NCI-H748 treated with DMSO at 0.1 percent for 48 hours (cell line): ENCODE measurements at regions not wholly inside any gene's neighbourhood (a gene's known extent, or its start where the extent isn't known, plus 50 kb on each side); places are given as distances from the start of the nearest gene placed in this dataset.

Experiments
- DNase-seq: peaks from one replicate; lab custom pipeline; 2025; lab: John Stamatoyannopoulos, UW

DNA sequence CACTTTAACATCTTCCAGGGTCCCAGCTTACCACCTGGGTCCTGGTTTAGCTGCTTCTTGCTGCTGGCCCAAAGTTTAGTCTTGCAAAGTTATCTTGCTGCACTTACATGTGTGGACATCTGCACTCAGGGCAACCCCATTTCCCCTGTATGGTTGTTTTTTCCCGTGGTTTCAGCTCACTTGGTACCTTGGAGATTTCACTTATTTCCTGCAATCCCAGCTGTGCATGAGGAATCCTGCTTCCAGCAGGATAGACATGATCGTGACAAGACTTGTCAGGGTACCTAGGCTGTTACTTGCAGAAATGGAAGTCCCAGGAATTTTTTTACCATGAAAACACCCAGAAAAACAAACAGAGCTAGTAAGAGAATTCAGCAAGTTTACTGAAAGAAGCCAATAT is 95.9 kb upstream of the LEP start:
- DNase-seq = no peak

DNA sequence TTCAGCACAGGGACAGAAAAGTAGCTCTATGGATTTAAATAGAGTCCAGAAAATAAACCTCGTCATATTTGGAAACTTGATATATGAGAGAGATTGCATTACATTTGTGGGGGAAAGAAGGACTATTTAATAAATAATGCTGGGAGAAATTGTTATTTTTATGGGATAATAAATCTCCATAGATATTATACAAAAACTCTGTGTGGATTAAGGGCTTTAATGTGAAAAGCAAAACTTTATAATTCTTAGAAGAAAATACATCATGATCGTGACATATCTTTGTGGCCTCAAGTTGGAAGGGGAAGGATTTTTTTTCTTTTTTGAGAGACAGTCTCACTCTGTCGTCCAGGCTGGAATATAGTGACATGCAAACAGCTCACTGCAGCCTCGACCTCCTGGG is 95.0 kb upstream of the LEP start:
- DNase-seq = no peak

DNA sequence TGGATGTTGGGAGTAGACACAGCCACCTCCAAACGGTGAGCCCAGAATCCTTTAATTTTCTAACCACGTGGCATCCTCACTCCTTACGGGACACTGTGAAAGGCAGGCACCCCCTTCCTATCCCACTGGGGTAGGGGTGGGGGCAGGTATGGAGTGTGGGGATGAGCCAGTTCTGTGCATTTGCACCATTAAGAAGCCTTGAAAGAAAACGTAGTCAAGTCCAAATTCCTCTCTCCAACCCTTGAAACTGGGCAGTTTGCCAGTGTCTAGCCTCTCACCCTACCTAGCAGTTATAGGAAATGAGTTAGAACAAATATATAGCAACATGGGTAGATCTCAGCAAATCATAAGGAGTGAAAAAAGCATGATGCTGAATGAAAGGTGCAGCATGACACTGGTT is 92.4 kb upstream of the LEP start:
- DNase-seq = peak; percentile 11

DNA sequence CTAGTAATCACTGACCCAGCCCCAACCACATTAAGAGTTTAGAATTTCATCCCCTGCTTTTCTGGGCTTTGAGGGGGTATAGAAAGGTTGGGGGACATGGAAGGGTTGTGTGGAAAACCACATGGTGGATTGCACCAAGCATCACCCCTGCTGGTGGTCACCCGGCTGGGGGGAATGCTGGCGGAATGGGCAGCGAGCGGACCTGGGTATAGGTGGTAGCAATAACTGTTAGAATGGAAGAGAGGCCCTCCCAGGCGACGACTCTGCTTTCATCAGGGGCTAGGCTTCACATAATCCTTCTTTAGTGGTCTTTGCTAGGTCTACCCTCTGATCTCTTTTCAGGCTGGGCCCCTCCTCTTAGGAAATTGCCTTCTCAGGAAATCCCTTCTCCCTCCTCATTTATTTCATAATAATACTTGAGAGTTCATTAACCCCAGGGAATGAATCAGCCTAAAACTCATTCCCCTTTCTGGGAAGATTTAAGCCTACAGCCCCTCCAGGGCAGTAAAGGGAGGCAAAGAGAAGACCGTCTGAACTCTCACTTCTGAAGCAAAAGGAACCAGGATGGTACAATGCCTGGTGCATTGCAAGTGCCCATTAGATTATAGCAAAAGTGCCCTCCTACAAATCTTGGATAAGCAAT is 90.7 kb upstream of the LEP start:
- no peak for DNase-seq

DNA sequence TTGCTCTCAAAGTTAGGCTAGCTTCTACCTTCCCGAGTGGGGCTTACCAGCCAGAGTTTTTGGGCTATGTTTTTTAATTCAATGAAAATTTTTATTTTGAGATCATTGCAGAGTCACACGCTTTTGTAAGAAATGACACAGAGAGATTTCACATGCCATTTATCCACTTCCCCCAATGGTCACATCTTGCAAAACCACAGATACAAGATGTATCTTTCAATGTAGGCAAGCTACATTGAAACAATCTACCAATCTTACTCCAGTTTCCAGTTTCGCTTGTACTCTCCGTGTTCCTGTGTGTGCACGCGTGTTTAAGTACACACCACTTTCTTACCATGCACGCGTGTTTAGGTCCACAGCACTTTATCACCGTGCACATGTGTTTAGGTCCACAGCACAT is 89.4 kb upstream of the LEP start:
- no peak for DNase-seq

DNA sequence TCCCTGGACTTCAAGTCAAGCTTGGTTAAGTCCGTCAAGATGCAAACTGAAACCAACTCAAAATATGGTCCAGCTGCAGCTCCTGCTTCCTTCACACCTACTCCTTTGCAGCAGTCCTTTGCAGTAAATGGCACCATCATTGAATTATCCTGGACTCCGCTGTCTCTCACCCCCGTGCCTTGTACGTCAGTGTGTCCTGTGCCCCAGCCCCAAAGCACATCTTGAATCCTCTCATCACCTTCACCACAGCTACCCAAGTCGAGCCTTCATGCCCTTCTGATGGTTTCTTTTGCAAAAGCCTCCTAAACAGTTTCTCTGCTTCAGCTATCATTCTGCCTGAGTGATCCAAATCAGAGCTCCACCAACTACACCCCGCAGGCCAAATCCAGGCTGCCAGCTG is 88.4 kb upstream of the LEP start:
- DNase-seq = no peak

DNA sequence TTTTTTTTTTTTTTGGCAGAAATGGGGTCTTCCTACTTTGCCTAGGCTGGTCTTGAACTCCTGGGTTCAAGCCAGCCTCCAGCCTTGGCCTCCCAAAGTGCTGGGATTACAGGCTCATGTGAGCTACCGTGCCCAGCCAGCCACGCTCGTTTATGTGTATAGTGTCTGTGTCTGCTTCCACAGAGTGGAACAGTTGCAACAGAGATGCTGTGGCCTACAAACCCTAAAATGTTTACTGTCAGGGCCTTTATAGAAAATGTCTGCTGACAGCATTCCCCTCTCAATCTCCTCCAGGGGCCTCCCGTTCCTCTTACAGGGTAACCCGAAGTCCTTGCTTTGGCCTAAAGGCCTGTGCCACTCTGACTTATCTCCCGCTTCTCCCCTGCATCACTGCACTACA is 87.6 kb upstream of the LEP start:
- DNase-seq = no peak

DNA sequence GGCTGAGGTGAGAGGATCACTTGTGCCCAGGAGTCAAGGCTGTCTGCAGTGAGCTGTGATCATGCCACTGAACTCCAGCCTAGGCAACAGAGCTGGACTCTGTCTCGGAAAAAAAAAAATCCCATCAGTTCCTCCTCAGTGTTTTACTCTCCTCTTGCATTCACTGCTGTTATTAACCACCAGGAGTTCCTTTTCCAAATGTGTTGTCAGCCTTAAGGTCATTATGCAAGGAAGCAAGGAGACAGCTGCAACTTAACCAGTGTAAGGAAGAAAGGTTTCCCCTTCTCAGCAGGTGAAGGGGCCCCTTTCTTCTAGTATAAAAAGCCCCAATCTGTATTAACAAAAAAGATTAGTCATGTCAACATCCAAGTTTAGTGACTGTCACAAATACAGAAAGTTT is 86.6 kb upstream of the LEP start:
- no peak for DNase-seq

DNA sequence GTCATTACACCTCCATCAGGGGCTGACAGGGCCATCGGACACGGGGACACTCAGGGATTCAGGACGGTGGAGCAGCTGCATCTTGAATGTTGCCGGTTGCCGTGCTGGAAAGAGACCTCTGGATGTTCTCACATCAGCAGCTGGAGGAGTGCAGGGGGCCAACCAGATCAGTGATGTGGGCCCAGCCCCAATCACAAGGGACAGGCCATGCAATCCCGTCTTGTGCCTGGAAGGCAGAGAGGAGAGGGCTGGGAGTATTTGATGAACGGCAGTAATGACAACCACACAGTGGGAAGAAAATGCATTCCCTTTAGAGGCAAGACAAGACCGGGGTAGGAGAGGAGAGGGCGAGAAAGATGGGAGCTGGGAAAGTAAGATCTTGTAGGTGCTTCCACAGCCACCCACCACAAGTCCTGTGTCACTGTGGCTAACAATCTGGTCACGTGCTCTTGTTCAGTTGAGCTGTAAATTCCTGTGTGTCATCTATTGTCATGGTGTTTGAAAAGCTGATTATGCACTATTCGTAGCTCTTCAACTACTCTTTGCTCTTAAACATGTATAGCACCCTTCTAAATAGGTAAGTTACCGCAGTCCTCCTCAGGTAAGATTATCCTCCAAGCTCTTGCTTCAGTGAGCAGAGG is 85.9 kb upstream of the LEP start:
- DNase-seq = no peak

DNA sequence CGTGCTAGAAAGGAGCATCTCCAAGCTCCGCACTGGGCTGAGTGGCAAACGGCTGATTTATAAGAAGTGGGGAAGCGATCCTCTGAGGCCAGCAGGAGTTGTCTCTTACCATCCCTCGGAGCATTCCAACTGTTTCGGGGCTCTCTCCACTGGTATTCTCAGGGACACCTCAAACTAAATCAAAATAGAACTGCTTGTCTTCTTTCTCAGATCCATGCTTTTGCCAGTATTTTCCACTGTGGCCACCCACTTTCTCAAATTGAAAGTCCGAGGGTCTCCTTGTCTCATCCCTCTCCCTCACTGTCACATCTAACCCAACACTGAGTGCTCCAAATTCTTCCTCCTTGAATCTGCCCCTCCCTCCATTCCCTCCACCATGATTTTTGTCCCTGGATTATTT is 83.2 kb upstream of the LEP start:
- no peak for DNase-seq

DNA sequence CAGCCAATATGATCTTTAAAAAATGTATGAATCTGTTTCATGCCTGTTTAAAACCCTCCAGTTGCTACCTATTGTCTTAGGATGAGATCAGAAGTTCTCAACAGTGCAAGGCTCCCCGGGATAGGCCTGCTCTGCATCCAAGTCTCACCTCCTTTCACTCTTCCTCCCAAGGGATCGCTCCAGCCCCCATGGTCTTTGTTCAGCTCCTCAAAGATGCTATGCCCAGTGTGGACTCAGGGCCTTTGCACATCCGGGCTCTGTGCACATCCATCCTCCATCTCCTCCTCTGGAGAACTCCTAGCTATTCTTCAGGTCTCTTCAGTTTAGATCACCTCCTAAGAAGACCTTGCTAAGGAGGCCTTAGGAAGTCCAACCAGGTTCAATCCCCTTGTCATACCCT is 82.7 kb upstream of the LEP start:
- DNase-seq = no peak

DNA sequence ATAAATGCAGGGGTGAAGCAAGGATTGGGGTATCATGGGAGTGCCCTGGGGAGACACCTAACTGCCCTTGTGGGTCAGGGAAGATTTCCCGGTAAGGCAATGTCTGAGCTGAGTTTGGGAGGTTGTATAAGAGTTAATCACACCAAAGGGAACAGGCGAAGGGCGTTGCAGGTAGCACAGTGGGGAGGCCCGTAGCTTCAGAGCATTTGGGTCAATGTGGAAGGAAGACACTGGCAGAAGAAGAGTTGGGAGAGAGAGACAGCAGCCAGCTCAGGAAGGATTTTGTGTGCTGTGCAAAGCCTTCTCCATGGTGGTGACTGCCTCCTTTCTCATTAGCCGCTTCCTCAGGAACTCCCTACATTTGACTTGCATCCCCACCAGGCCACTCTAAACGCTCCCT is 80.8 kb upstream of the LEP start:
- no peak for DNase-seq

DNA sequence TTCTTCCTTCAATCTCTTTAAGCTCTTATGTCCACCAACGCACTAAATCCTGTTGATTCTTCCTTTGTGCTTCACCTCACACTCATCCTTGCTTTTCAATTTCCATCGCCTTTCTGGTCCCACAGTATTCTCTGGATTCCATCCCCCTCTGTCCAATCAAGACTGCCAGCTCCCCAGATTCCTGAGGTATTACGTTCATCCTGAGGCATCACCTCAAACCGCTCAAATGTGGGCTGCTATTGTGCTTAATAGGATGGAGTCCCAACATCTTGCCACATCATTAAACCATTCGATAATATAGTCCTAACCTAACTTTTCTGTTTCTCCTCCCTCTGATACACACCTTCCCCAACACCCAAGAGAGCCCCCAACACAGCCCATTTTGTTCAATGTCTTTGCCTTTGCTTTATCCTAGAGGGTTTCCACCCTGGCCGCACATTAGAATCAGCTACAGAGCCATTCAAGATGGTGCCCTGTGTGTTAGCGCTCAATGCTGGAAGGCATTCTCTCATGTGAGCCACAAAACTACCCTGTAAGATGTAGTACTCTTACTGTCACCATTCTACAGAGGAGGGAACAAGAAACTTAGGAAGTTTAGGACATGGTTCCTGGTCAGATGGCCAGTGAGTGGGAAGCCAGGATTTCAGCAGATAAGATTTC is 79.5 kb upstream of the LEP start:
- DNase-seq = no peak

DNA sequence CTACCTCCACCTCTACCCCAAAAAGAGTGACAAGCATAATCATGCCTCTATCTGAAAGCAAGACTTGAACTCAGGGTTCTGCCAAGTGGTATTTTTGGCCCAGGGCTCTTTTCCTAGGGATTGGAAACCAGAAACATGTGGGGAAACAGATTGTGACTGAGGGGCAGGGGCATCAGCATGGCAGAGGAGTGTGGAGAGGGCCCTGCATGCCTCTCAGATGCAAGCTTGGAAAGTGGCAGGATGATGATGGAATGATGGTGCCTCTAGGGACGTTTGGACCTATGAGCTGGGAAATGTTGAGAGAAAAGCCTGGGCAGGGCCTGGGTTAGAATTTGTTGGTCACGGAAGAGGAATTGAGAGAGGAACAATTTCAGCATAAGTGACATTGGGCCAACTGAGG is 78.4 kb upstream of the LEP start:
- no peak for DNase-seq

DNA sequence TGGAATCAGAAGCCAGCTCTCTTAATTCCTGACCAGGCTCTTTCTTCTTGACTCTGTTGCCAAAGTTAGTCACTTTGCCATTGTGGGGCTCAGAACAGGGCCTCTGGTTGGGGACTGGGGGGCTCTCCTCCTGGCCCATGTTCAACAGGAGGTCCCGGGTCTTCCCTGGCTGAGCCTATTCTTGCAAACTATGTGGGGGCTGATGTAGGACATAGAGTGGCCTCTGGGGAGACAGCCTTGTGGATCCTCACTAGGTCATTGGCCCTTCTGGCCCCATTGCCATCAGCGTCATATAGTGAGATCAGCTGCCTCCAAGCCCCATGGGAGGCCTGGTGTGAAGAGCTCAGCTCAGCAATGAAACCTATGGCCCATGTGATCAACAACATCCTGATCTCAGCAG is 77.6 kb upstream of the LEP start:
- no peak for DNase-seq

DNA sequence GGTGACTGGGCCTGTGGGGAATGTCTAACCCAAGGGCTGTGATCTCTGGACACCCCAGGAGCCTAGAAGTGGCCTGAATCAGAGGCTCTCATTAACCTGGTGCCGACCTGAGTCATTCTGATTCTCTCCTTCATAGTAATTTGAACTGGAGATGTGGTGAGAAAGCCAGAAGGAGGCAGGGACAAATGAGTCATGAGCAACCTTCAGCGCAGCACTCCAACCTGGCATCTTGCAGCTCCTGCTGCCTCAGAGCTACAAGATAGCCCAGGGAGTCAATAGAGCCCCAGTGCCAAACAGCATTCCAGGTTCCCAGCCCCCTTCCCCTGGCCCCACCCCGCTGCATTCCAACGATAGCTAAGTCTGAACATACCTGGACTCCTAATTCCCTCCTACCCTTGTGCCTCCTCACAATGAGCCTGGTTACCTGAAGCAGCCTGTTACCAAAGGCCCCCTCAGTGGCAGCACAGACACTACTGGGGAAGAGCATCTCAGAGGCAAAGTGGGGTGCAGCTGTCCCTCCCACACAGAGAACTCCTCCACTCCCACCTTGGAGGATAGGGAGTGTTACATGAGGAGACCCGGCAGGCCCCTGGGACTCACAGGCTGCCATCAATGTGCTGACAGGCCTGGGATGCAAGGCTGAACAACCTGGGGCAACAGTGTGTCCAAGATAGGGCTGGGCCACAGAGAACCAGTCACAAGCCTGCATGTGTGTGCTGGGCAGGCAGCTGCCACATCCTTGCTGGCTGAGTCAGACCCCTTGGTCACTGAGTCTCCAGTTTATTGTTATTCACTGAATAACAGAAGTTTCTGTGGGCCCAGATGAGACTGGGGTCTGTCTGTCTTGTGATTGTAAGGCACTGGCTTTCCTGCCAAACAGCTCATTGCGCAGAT is 76.8 kb upstream of the LEP start:
- no peak for DNase-seq

DNA sequence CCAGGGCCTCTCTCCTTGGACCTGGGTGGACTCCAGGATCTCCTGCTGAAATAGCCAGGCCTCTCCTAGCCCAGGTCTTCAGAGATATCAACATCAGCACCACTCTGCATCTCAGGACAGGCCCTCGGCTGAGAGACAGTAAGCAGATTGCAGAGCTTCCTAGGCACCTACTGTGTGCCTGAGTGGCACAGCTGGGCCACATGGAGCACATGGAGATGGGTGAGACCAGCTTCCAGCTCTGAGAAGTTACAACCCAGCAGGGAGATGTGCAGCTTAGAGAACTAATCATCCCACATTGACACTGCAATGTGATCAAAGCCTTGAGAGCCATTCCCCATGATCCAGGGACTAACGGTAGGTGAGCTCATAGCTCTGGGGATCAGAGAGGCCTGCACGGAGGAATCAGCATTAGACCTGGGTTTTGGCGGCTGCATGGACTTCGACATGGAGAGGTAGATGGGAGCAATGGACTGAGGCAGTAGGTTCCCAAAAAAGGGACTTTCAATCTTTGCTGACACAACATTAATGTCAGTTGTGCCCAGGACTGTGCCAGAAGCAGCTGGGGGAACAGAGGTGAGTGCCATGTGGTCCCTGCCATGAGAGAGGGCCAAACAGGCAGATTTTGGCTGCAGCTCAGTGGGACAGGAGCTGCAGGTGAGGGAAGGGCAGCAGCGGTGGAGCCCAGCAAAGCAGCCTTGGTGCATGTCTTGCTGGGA is 76.0 kb upstream of the LEP start:
- DNase-seq = no peak

DNA sequence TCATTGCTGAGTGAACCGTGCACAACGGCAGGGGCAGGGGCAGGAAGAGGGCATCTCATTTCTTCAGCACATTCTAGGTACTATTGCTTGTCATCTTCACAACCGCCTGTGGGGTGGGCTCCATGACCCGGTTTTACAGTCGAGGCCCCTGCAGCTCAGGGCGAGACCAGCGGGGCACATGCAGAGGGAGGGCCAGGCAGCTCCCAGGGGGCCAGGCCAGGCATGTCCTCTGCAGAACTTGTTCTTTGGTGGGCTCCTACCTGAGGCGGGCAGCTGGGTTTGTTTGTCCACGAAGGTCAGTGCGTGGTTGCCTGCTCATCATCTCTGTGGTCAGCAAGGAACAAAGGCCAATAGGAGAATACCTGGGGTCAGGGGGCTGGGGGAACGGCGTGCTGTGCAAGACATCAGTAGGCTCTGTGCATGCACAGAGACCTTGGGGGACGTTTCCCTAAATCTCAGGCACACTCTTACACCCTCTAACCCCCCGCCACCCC is 75.1 kb upstream of the LEP start:
- DNase-seq = no peak

DNA sequence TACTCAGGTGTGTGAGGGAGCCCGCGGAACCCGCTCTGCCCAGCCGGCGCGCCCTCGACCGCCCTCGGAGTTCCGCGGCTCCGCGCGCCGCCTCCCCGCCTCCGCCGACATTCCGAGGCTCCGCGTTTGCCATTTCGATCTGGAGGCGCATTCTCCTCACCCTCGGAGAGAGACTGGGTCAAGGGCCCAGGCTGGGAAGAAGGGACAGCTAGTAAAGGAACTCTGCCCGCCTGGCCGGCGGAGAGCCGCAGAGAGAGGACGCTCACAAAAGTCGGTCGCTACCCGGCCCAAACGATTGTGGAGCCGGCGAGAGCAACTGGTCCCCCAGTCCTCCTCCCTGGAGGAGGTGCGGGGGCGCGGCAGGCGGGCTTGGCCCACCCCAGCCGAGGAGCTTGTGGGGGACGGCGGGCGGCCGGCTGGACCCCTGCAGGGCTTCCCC is 74.5 kb upstream of the LEP start:
- DNase-seq = no peak

DNA sequence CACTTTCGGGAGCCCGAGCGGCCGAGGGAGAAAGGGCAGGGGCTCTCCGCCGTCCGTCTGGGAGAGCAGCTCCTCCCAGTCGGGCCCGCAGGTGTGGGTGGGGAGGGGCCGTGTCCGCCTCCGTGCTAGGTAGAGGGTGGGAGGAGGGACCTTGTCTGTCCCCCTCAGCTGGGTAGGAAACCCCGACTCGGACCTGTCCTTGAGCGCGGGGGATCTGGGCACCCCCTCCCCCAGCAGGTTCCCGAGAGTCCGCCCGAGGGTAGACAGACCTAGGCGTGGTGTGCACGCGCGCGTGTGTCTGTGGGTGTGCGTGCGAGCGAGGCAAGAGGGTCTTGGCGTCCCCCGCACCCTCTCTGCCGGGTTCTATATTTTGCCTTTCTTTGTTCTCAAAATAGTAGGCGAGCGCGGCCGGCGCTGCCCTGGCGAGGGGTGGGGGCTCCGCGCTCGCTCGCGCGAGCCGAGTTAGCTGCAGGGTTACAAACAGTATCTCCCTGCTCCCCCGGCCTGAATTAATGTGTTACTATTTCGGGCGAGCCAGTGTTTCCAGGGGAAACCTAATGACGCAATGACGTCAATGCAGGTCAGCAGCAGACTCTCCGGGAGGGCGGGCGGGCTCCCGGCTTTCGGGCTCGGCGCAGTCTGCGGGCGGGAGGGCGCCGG is 73.9 kb upstream of the LEP start:
- DNase-seq = peak; percentile 64
